GM23338 (cell line): ENCODE measurements at regions not wholly inside any gene's neighbourhood (a gene's known extent, or its start where the extent isn't known, plus 50 kb on each side); places are given as distances from the start of the nearest gene placed in this dataset.

ENCODE experiments used
- ATAC-seq: fragments of 200-7000 bp; cut with Tn5 transposase; 3 replicates; pipeline ENCODE4 v1.9.1; 2020
- DNase-seq: peaks from one replicate; pipeline ENCODE4 v3.0.0-alpha.2; 2015; ENCODE audit warnings: low spot score
- H2AFZ ChIP-seq: fragments of 200-600 bp; sonication (generic); 2 replicates; pipeline ENCODE4 v1.8.0; 2016; ENCODE audit warnings: antibody characterized with exemption, mild to moderate bottlenecking, moderate library complexity
- H3F3A ChIP-seq: fragments of 200-600 bp; sonication (generic); replicated peaks from 2 replicates; pipeline ENCODE4 v1.8.0; 2017; ENCODE audit warnings: antibody characterized with exemption, mixed run types, low read depth
- H3K27ac ChIP-seq: fragments of 200-600 bp; sonication (generic); 2 replicates; pipeline ENCODE4 v1.6.1; 2016; ENCODE audit warnings: low read depth
- H3K27me3 ChIP-seq: fragments of 200-600 bp; sonication (generic); 2 replicates; pipeline ENCODE4 v1.8.0; 2016; ENCODE audit warnings: mild to moderate bottlenecking, mixed run types, moderate library complexity; ENCODE audit not compliant: insufficient read depth
- H3K36me3 ChIP-seq: fragments of 200-600 bp; sonication (generic); 2 replicates; pipeline ENCODE4 v1.8.0; 2016; ENCODE audit warnings: mild to moderate bottlenecking; ENCODE audit not compliant: insufficient read depth
- H3K4me1 ChIP-seq: fragments of 200-600 bp; sonication (generic); 2 replicates; pipeline ENCODE4 v1.8.0; 2016; ENCODE audit warnings: mild to moderate bottlenecking, moderate library complexity; ENCODE audit not compliant: insufficient read depth
- H3K4me2 ChIP-seq: fragments of 200-600 bp; sonication (generic); 2 replicates; pipeline ENCODE4 v1.7.1; 2017; ENCODE audit warnings: mixed run types
- H3K4me3 ChIP-seq: fragments of 200-600 bp; sonication (generic); 2 replicates; pipeline ENCODE4 v1.6.1; 2016; ENCODE audit warnings: mixed run types
- H3K79me2 ChIP-seq: fragments of 200-600 bp; sonication (generic); replicated peaks from 2 replicates; pipeline ENCODE4 v1.8.0; 2017; ENCODE audit warnings: mild to moderate bottlenecking; ENCODE audit not compliant: insufficient read depth
- H3K9me2 ChIP-seq: fragments of 200-600 bp; sonication (generic); 2 replicates; pipeline ENCODE4 v1.8.0; 2017; ENCODE audit not compliant: insufficient read depth
- H4K20me1 ChIP-seq: fragments of 200-600 bp; sonication (generic); replicated peaks from 2 replicates; pipeline ENCODE4 v1.8.0; 2017; ENCODE audit warnings: mild to moderate bottlenecking; ENCODE audit not compliant: insufficient read depth
- H3K27ac Mint-ChIP-seq: 2 replicates; pipeline ENCODE4 v1.8.0; 2020; ENCODE audit warnings: inconsistent platforms, mild to moderate bottlenecking, moderate library complexity, mixed read lengths
- H3K27me3 Mint-ChIP-seq: 3 replicates; pipeline ENCODE4 v1.8.0; 2022; ENCODE audit warnings: low read depth, mild to moderate bottlenecking, moderate library complexity, mixed read lengths, inconsistent platforms; ENCODE audit not compliant: insufficient read depth, poor library complexity
- H3K36me3 Mint-ChIP-seq: 3 replicates; pipeline ENCODE4 v1.8.0; 2021; ENCODE audit warnings: low read depth, mild to moderate bottlenecking, inconsistent platforms, moderate library complexity, mixed read lengths
- H3K4me1 Mint-ChIP-seq: 3 replicates; pipeline ENCODE4 v1.8.0; 2020; ENCODE audit warnings: mild to moderate bottlenecking, inconsistent platforms, mixed read lengths
- H3K4me3 Mint-ChIP-seq: 3 replicates; pipeline ENCODE4 v1.8.0; 2021; ENCODE audit warnings: moderate library complexity, mild to moderate bottlenecking, inconsistent platforms, mixed read lengths
- H3K9me3 Mint-ChIP-seq: 3 replicates; pipeline ENCODE4 v1.8.0; 2020; ENCODE audit warnings: moderate library complexity, mild to moderate bottlenecking, inconsistent platforms, mixed read lengths
- CREB1 ChIP-seq: fragments of 250-450 bp; sonication (Bioruptor Pico); IDR thresholded peaks from 2 replicates; pipeline ENCODE4 v1.5.0; 2020; ENCODE audit warnings: low read depth, mild to moderate bottlenecking, moderate library complexity
- CTCF ChIP-seq, 2 experiments: fragments of 200-600 bp in 1 of 2; sonication (generic) in 1 of 2; conservative IDR thresholded peaks; 2 replicates each; pipeline versions ENCODE4 v1.5.1 to v1.6.1; 2016 to 2017; ENCODE audit warnings: antibody characterized with exemption in 2 of 2, low read depth in 2 of 2, mild to moderate bottlenecking in 2 of 2, moderate library complexity in 1 of 2
- EZH2 ChIP-seq: fragments of 200-600 bp; sonication (generic); IDR thresholded peaks from one replicate; pipeline ENCODE4 v1.8.0; 2017; ENCODE audit warnings: antibody characterized with exemption, mild to moderate bottlenecking, low read depth; ENCODE audit not compliant: unreplicated experiment
- EZH2phosphoT487 ChIP-seq: fragments of 200-600 bp; sonication (generic); IDR thresholded peaks from one replicate; pipeline ENCODE4 v1.8.1; 2018; ENCODE audit warnings: antibody characterized with exemption; ENCODE audit not compliant: unreplicated experiment
- JUNB ChIP-seq: IDR thresholded peaks from one replicate; pipeline ENCODE4 v1.6.1; 2016; ENCODE audit warnings: antibody characterized with exemption; ENCODE audit not compliant: unreplicated experiment
- NANOG ChIP-seq: IDR thresholded peaks from 2 replicates; pipeline ENCODE4 v1.6.1; 2016; ENCODE audit warnings: antibody characterized with exemption, borderline replicate concordance
- POLR2AphosphoS5 ChIP-seq: IDR thresholded peaks from 2 replicates; pipeline ENCODE4 v1.6.1; 2016; ENCODE audit warnings: antibody characterized with exemption, low read depth
- STAT1 ChIP-seq: IDR thresholded peaks from one replicate; pipeline ENCODE4 v1.6.1; 2016; ENCODE audit warnings: antibody characterized with exemption; ENCODE audit not compliant: unreplicated experiment
- ZNF114 ChIP-seq: fragments of 250-450 bp; sonication (Bioruptor Pico); IDR thresholded peaks from 2 replicates; pipeline ENCODE4 v1.5.0; 2020; ENCODE audit warnings: mild to moderate bottlenecking, moderate library complexity
- ZNF331 ChIP-seq: fragments of 250-450 bp; sonication (Bioruptor Pico); IDR thresholded peaks from 2 replicates; pipeline ENCODE4 v1.5.0; 2020; ENCODE audit warnings: low read depth, mild to moderate bottlenecking, moderate library complexity
- ZNF462 ChIP-seq: fragments of 250-450 bp; sonication (Bioruptor Pico); IDR thresholded peaks from 2 replicates; pipeline ENCODE4 v1.5.0; 2020; ENCODE audit warnings: mild to moderate bottlenecking, moderate library complexity
- TF ChIP-seq, protein P1 (sequence below): IDR thresholded peaks from 2 replicates; pipeline ENCODE4 v1.6.1; 2016; ENCODE audit warnings: antibody characterized with exemption

- Histone ChIP-seq H3K4me1 (no peaks in the 10 kb centered on the region), H3K27me3 (no peaks in the 10 kb centered on the region), H3K36me3 (no peaks in the 10 kb centered on the region), H2AFZ (no peak overlapping the region), H3K4me2 (no peak overlapping the region), H3K4me3 (no peak overlapping the region), H3K9me2 (peaks cover 20% of the 10 kb centered on the region), H3K79me2 (no peaks in the 10 kb centered on the region), H3F3A (no peaks in the 10 kb centered on the region), H3K27ac (no peak overlapping the region), H4K20me1 (no peaks in the 10 kb centered on the region)
- no peaks in the 10 kb centered on the region for H3K36me3 Mint-ChIP-seq
- peaks cover 3% of the 10 kb centered on the region; the same call in 1 of the 3 replicates for H3K9me3 Mint-ChIP-seq
- H3K4me1 Mint-ChIP-seq = no peaks in the 10 kb centered on the region
- no peak overlapping the region for H3K4me3 Mint-ChIP-seq
- TF ChIP-seq EZH2 (no peak), ZNF114 (CRISPR knock-in tag) (no peak), EZH2phosphoT487 (no peak), CREB1 (CRISPR knock-in tag) (no peak), ZNF331 (CRISPR knock-in tag) (no peak)
- DNase-seq (no peak), ATAC-seq (no peak)
- peaks cover 2% of the 10 kb centered on the region for H3K27me3 Mint-ChIP-seq
- no peak overlapping the region for H3K27ac Mint-ChIP-seq
Measured at GRCh38 chr4:125043486-125043885, 271.3 kb upstream of the FAT4 start.

GRCh38 chr4:125042041-125042440, 272.7 kb upstream of the FAT4 start:
- peaks cover 2% of the 10 kb centered on the region for H3K27me3 Mint-ChIP-seq
- no peaks in the 10 kb centered on the region for H3K4me1 ChIP-seq
- H3K36me3 ChIP-seq = no peaks in the 10 kb centered on the region
- ATAC-seq = no peak
- no peak overlapping the region for H3K4me2 ChIP-seq
- peaks cover 20% of the 10 kb centered on the region for H3K9me2 ChIP-seq
- no peaks in the 10 kb centered on the region for H3F3A ChIP-seq
- peaks cover 3% of the 10 kb centered on the region; the same call in 1 of the 3 replicates for H3K9me3 Mint-ChIP-seq
- H3K79me2 ChIP-seq = no peaks in the 10 kb centered on the region
- H4K20me1 ChIP-seq = no peaks in the 10 kb centered on the region
- H3K4me1 Mint-ChIP-seq = no peaks in the 10 kb centered on the region
- no peak overlapping the region for H3K4me3 ChIP-seq
- DNase-seq = no peak
- H3K36me3 Mint-ChIP-seq = no peaks in the 10 kb centered on the region
- H3K27ac Mint-ChIP-seq = peak overlapping the region; percentile 19; the same call in 1 of the 2 replicates
- no peak overlapping the region for H3K4me3 Mint-ChIP-seq
- H3K27me3 ChIP-seq = no peaks in the 10 kb centered on the region
- no peak overlapping the region for H2AFZ ChIP-seq
- no peak overlapping the region for H3K27ac ChIP-seq
- TF ChIP-seq JUNB = no peak
- no peak for TF ChIP-seq POLR2AphosphoS5
- no peak for TF ChIP-seq CTCF (conservative IDR thresholded peaks at IDR 0.05; ENCODE audit: low read depth in 2 of 2)
- TF ChIP-seq NANOG = no peak
- no peak for TF ChIP-seq ZNF331 (CRISPR knock-in tag)
- TF ChIP-seq ZNF114 (CRISPR knock-in tag) = no peak
- TF ChIP-seq EZH2phosphoT487 = no peak
- no peak for TF ChIP-seq CREB1 (CRISPR knock-in tag)
- no peak for TF ChIP-seq STAT1
- TF ChIP-seq EZH2 = no peak
- no peak for TF ChIP-seq ZNF462
- TF ChIP-seq, protein P1, sequence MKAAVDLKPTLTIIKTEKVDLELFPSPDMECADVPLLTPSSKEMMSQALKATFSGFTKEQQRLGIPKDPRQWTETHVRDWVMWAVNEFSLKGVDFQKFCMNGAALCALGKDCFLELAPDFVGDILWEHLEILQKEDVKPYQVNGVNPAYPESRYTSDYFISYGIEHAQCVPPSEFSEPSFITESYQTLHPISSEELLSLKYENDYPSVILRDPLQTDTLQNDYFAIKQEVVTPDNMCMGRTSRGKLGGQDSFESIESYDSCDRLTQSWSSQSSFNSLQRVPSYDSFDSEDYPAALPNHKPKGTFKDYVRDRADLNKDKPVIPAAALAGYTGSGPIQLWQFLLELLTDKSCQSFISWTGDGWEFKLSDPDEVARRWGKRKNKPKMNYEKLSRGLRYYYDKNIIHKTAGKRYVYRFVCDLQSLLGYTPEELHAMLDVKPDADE = no peak
